Coronary artery (tissue), 2 donors: ENCODE measurements at regions not wholly inside any gene's neighbourhood (a gene's known extent, or its start where the extent isn't known, plus 50 kb on each side); places are given as distances from the start of the nearest gene placed in this dataset.
A peak's percentile ranks its signal among the peaks of the same experiment; 100 is the strongest.

Source experiments
- DNase-seq: peaks from one replicate; pipeline ENCODE4 v3.0.0-alpha.2; 2017; ENCODE audit warnings: low spot score
- H3K27ac ChIP-seq, 2 donors: fragments of 200-600 bp; sonication (generic); one replicate each; pipeline ENCODE4 v1.5.1; 2016 to 2019
- H3K4me3 ChIP-seq: fragments of 200-600 bp; sonication (generic); 2 replicates; pipeline ENCODE4 v1.5.1; 2016; ENCODE audit warnings: mild to moderate bottlenecking, moderate library complexity
- TF ChIP-seq, protein P1 (sequence below): fragments of 200-600 bp; sonication (generic); IDR thresholded peaks from one replicate; pipeline ENCODE4 v1.5.1; 2019; ENCODE audit warnings: antibody characterized with exemption

- no peak for DNase-seq
- H3K27ac ChIP-seq: no peak overlapping the region
- TF ChIP-seq, protein P1, sequence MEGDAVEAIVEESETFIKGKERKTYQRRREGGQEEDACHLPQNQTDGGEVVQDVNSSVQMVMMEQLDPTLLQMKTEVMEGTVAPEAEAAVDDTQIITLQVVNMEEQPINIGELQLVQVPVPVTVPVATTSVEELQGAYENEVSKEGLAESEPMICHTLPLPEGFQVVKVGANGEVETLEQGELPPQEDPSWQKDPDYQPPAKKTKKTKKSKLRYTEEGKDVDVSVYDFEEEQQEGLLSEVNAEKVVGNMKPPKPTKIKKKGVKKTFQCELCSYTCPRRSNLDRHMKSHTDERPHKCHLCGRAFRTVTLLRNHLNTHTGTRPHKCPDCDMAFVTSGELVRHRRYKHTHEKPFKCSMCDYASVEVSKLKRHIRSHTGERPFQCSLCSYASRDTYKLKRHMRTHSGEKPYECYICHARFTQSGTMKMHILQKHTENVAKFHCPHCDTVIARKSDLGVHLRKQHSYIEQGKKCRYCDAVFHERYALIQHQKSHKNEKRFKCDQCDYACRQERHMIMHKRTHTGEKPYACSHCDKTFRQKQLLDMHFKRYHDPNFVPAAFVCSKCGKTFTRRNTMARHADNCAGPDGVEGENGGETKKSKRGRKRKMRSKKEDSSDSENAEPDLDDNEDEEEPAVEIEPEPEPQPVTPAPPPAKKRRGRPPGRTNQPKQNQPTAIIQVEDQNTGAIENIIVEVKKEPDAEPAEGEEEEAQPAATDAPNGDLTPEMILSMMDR: no peak
- H3K4me3 ChIP-seq: peak overlapping the region; percentile 57
These were observed 85.0 kb downstream of the NOG start for GRCh38 chr17:56678249-56679114.

DNA sequence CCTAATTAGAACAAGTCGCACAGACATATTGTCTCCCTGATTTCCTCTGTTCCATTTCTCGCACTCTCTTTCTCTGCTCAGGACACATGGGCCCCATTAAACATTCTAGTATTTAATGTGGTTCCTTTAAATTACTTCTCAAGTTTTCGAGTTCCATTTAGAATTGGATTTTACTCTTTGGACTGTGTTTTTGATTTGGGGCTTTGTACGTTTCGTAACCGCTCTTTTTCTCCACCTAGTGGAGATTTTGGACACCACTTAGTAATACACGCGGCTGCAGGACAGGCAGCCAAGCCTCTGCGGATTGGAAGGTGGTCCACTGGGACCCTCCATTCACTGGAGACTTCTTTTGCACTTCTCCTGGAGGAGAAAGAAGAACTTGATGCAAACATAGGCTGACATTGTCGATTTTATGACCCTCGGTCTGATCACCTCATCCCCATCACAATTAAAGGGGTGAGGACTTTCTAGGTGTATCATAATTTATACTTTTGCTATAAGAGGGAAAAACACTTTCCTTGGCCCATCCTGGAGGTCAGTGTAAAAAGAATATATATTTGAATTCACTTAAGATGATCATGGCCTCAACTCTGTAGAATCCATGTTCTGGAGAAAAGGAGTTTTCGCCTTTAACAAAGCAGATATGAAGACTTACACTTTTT is 85.7 kb downstream of the NOG start:
- TF ChIP-seq, protein P1: no peak
- Histone ChIP-seq H3K27ac (no peak overlapping the region), H3K4me3 (peak overlapping the region; percentile 57)
- no peak for DNase-seq

DNA sequence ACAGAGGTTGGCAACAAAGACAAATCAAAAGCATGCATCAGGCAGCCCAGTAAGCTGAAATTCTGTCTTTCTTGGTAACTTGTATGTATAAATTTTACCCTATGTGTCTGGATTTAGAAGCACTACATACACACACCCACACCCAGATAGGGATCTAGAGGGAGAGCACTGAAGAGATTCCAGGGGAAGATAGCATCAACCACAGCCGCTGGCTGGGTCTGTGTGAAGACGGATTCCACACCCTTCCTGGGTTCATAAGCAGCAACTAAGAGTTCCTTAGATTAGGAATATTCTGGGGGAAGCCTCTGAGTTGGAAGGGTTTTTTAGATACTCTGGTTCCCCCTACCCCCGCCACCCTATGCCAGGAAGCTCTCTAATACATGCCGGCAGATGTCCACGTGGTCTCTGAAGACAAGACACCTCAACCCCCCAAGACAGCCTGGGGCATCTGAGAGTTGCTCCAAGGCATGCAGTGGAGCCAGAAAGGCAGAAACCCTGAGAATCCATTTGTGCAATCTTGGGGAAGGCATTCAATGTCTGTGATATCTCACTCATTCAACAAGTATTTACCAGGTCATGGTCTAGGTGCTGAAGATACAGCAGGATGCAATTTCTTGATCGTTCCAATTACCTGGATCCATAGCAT is 86.4 kb downstream of the NOG start:
- Histone ChIP-seq H3K27ac (no peak overlapping the region), H3K4me3 (no peak overlapping the region)
- TF ChIP-seq, protein P1: no peak
- DNase-seq: no peak

- DNase-seq: no peak
- Histone ChIP-seq H3K27ac (no peak overlapping the region), H3K4me3 (no peak overlapping the region)
- TF ChIP-seq, protein P1: no peak
These were observed 87.2 kb downstream of the NOG start for GRCh38 chr17:56680676-56681075.

- Histone ChIP-seq H3K4me3 (no peak overlapping the region), H3K27ac (no peak overlapping the region)
- TF ChIP-seq, protein P1: no peak
- no peak for DNase-seq
These were observed 88.2 kb downstream of the NOG start for GRCh38 chr17:56681561-56682266.

- DNase-seq: no peak
- TF ChIP-seq, protein P1: no peak
- no peak overlapping the region for H3K27ac ChIP-seq
- H3K4me3 ChIP-seq: no peak overlapping the region
These were observed 94.7 kb downstream of the NOG start for GRCh38 chr17:56688151-56688550.
